AG09309 (cell line): ENCODE measurements at regions not wholly inside any gene's neighbourhood (a gene's known extent, or its start where the extent isn't known, plus 50 kb on each side); places are given as distances from the start of the nearest gene placed in this dataset.

Experiments used
- DNase-seq: peaks from one replicate; pipeline ENCODE4 v3.0.0-alpha.2; 2010; ENCODE audit warnings: low read depth
- H3K4me3 ChIP-seq: 2 replicates; pipeline ENCODE4 v1.5.1; 2011; ENCODE audit warnings: mild to moderate bottlenecking, low read depth, low read length, moderate library complexity; ENCODE audit not compliant: control insufficient read depth
- TF ChIP-seq, protein P1 (sequence below): IDR thresholded peaks from 2 replicates; pipeline ENCODE4 v1.5.1; 2011; ENCODE audit warnings: mild to moderate bottlenecking, low read depth, low read length, inconsistent platforms; ENCODE audit not compliant: insufficient read depth, control insufficient read depth; ENCODE audit errors: missing control alignments

DNA sequence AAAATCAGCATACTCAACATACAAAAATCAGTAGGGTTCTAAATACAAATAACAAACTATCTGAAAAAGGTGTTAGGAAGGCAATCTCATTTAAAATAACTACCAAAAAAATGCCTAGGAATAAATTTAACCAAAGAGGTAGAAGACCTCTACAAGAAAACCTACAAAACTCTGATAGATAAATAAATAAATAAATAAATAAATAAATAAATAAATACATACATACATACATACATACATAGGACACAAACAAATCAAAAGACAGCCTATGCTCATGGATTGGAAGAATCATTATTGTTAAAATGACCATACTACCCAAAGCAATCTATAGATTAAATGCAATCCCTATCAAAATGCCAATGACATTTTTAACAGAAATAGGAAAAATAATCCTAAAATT is 194.7 kb downstream of the BARHL2 start:
- TF ChIP-seq, protein P1, sequence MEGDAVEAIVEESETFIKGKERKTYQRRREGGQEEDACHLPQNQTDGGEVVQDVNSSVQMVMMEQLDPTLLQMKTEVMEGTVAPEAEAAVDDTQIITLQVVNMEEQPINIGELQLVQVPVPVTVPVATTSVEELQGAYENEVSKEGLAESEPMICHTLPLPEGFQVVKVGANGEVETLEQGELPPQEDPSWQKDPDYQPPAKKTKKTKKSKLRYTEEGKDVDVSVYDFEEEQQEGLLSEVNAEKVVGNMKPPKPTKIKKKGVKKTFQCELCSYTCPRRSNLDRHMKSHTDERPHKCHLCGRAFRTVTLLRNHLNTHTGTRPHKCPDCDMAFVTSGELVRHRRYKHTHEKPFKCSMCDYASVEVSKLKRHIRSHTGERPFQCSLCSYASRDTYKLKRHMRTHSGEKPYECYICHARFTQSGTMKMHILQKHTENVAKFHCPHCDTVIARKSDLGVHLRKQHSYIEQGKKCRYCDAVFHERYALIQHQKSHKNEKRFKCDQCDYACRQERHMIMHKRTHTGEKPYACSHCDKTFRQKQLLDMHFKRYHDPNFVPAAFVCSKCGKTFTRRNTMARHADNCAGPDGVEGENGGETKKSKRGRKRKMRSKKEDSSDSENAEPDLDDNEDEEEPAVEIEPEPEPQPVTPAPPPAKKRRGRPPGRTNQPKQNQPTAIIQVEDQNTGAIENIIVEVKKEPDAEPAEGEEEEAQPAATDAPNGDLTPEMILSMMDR, result no peak
- no peak for DNase-seq
- H3K4me3 ChIP-seq, result no peak overlapping the region

DNA sequence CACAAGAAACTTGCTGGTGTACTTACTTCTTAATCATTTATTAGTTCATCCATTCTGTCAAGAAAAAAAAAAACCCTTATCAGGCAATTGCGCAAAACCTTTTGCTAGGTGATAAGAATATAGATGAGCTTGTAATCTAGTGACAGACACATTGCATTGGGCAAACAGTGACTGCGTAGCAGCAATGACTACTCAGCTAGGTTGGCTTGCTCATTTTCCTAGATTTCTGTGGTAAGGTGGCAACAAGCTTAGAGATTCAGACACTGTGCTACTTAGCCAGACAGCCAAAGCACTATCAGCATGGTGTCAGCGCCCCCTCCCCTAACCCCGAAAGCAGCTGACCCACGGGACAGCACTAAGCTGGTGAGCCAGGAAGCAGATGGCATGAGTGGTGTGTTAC is 203.1 kb downstream of the BARHL2 start:
- H3K4me3 ChIP-seq, result no peak overlapping the region
- DNase-seq, result no peak
- TF ChIP-seq, protein P1, result no peak

DNA sequence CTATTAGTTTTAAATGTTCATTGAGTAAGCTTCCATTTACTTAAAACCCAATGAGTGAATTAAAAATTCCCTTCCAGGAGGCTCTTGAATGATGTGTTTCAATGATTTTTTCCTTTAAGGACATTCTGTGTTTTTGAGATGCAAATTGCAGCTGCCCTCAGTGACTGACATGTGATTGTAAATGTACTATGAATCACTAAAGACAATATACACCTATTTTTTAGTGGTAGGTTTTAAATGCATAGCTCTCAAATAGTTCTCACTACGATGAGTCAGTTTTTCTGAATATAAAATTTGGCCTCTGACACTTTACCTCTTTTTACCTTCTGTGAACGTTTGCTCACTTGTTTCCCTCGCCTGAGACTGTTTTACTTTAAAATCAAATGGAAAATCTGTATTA is 204.7 kb downstream of the BARHL2 start:
- TF ChIP-seq, protein P1, result no peak
- no peak for DNase-seq
- H3K4me3 ChIP-seq, result no peak overlapping the region

DNA sequence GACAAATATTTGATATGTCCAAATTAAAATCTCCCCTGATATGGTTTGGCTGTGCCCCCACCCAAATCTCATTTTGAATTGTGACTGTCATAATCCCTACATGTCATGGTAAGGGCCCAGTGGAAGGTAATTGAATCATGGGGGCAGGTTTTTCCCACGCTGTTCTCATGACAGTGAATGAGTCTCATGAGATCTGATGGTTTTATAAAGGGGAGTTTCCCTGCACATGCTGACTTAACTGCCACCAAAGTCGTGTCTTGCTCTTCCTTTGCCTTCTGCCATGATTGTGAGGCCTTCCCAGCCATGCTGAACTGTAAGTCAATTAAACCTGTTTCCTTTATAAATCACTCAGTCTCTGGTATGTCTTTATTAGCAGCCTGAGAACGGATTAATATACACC is 207.0 kb downstream of the BARHL2 start:
- no peak overlapping the region for H3K4me3 ChIP-seq
- DNase-seq, result no peak
- TF ChIP-seq, protein P1, result no peak

DNA sequence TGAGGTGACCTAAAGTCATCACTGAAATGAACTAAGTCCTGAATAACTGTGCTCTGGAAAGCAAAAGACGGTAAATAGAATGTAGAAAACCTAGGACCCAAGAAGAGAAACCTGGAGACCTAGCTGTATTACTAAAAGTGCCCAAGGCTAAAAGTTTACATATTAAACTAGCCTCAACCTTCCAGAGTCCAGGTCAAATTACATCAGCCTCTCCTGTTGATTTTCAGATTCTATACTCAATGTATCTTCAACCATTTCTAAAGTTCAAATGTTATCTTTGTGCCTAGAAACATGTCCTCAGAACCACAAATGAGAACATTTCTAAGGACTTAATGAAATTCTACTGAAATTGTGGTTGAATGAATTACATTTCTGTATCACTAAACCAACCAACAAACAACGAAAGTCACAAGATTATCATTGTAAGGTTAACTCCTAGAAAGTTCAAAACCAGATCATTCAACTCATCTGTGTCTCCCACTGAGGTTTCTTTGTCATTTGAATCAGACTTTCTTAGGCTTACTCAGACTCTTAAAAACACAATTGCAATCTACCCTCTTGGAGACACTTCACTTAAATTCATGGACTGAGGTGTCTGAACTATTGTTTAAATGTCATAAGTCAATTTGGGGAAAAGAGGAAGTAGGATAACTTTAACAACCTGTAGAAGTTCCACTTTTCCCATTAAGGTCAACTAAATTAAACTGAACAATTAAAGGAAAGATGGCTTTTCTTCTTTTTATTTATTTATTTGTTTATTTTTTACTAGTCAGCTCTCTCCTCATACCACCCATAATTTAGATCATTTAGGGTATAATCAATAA is 207.7 kb downstream of the BARHL2 start:
- DNase-seq, result no peak
- TF ChIP-seq, protein P1, result no peak
- no peak overlapping the region for H3K4me3 ChIP-seq

DNA sequence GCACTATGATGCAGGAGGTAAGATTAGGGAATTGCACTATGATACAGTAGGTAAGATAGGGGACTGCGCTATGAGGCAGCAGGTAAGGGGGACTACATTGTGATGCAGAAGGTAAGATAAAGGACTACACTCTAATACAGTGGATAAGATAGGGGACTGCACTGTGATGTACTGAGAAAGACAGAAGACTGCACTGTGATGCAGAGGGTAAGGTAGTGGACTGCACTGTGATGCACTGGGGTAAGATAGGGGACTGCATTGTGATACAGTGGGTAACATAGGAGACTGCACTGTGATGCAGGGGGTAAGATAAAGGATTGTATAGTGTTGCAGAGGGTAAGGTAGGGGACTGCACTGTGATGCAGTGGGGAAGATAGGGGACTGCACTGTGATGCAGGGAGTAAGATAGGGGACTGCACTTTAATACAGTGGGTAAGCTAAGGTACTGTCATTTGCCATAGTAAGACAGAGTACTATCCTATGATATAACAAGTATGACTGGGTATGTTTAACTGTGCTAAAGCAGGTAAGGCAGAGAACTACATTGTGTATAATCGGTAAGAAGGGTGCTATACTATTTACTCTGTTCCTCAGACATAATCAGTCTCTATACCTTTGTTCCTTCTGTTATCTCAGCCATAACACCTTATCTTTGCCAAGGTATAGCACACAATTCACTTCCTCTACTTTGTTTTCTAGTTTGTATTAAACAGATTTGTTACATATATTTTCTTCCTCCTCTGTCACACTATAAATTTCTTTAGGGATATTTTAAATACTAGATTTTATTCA is 208.5 kb downstream of the BARHL2 start:
- no peak for DNase-seq
- TF ChIP-seq, protein P1, result no peak

More for the DNA sequence above, 208.5 kb downstream of the BARHL2 start:
- H3K4me3 ChIP-seq, result no peak overlapping the region
